Trophoblast cell (in vitro differentiated cells and primary cell): ENCODE measurements at regions not wholly inside any gene's neighbourhood (a gene's known extent, or its start where the extent isn't known, plus 50 kb on each side); places are given as distances from the start of the nearest gene placed in this dataset.
"Not testable (repeated sequence)": the region's sequence is repeated elsewhere in the genome, so short reads cannot be mapped to it uniquely, and the experiment has no call there.

Experiments
- DNase-seq, 2 donors: peaks; one replicate each; pipeline ENCODE4 v3.0.0-alpha.2; 2016
- H2AFZ ChIP-seq: 2 replicates; pipeline ENCODE4 v1.6.1; 2013; ENCODE audit warnings: low read length, moderate library complexity, mild to moderate bottlenecking; ENCODE audit not compliant: insufficient read depth, poor library complexity
- H2AK5ac ChIP-seq: 2 replicates; pipeline ENCODE4 v1.6.1; 2013; ENCODE audit warnings: mild to moderate bottlenecking, low read length
- H2BK120ac ChIP-seq: 2 replicates; pipeline ENCODE4 v1.6.1; 2013; ENCODE audit warnings: low read length, mild to moderate bottlenecking, moderate library complexity; ENCODE audit not compliant: insufficient read depth, poor library complexity
- H2BK12ac ChIP-seq: 2 replicates; pipeline ENCODE4 v1.6.1; 2013; ENCODE audit warnings: mild to moderate bottlenecking, low read length, moderate library complexity
- H2BK5ac ChIP-seq: 2 replicates; pipeline ENCODE4 v1.6.1; 2013; ENCODE audit warnings: low read length, low read depth, moderate library complexity, mild to moderate bottlenecking; ENCODE audit not compliant: poor library complexity
- H3K14ac ChIP-seq: 2 replicates; pipeline ENCODE4 v1.6.1; 2013; ENCODE audit warnings: mild to moderate bottlenecking, low read length
- H3K18ac ChIP-seq: 2 replicates; pipeline ENCODE4 v1.6.1; 2013; ENCODE audit warnings: mild to moderate bottlenecking, low read length
- H3K23ac ChIP-seq: 2 replicates; pipeline ENCODE4 v1.6.1; 2013; ENCODE audit warnings: low read length
- H3K27ac ChIP-seq: 2 replicates; pipeline ENCODE4 v1.5.1; 2013; ENCODE audit warnings: low read depth, mild to moderate bottlenecking, inconsistent platforms, low read length, moderate library complexity
- H3K27me3 ChIP-seq: 2 replicates; pipeline ENCODE4 v1.6.1; 2013; ENCODE audit warnings: inconsistent platforms, mild to moderate bottlenecking, low read length, moderate library complexity; ENCODE audit not compliant: insufficient read depth
- H3K36me3 ChIP-seq, 2 experiments: 1 replicate in 1 of 2; 2 replicates in 1 of 2; pipeline ENCODE4 v1.6.1; 2013; ENCODE audit warnings: low read length in 2 of 2, mild to moderate bottlenecking in 2 of 2, moderate library complexity in 1 of 2; ENCODE audit not compliant: insufficient read depth in 2 of 2, control insufficient read depth in 1 of 2
- H3K4ac ChIP-seq: 2 replicates; pipeline ENCODE4 v1.6.1; 2013; ENCODE audit warnings: low read depth, mild to moderate bottlenecking, low read length, moderate library complexity
- H3K4me1 ChIP-seq, 2 experiments: 1 replicate in 1 of 2; 2 replicates in 1 of 2; pipeline ENCODE4 v1.6.1; 2013; ENCODE audit warnings: low read length in 2 of 2, mild to moderate bottlenecking in 2 of 2, moderate library complexity in 1 of 2; ENCODE audit not compliant: insufficient read depth in 2 of 2, control insufficient read depth in 1 of 2
- H3K4me2 ChIP-seq: 2 replicates; pipeline ENCODE4 v1.6.1; 2013; ENCODE audit warnings: inconsistent platforms, mild to moderate bottlenecking, low read length, moderate library complexity
- H3K4me3 ChIP-seq: 2 replicates; pipeline ENCODE4 v1.5.1; 2013; ENCODE audit warnings: mild to moderate bottlenecking, low read depth, low read length, inconsistent platforms
- H3K79me1 ChIP-seq: one replicate; pipeline ENCODE4 v1.6.1; 2013; ENCODE audit warnings: low read length
- H3K79me2 ChIP-seq: 2 replicates; pipeline ENCODE4 v1.6.1; 2013; ENCODE audit warnings: low read length, mild to moderate bottlenecking; ENCODE audit not compliant: control insufficient read depth, insufficient read depth, poor library complexity
- H3K9ac ChIP-seq: 2 replicates; pipeline ENCODE4 v1.6.1; 2013; ENCODE audit warnings: mild to moderate bottlenecking, low read length
- H3K9me3 ChIP-seq: 2 replicates; pipeline ENCODE4 v1.6.1; 2013; ENCODE audit warnings: low read depth, mild to moderate bottlenecking, control low read depth, inconsistent platforms, low read length; ENCODE audit not compliant: insufficient read depth
- H4K12ac ChIP-seq: 2 replicates; pipeline ENCODE4 v1.6.1; 2013; ENCODE audit warnings: low read depth, mild to moderate bottlenecking, low read length, moderate library complexity
- H4K8ac ChIP-seq: 2 replicates; pipeline ENCODE4 v1.6.1; 2013; ENCODE audit warnings: low read depth, mild to moderate bottlenecking, low read length, moderate library complexity
- H4K91ac ChIP-seq: one replicate; pipeline ENCODE4 v1.6.1; 2013; ENCODE audit warnings: low read depth, mild to moderate bottlenecking, low read length, moderate library complexity
- WGBS: extraction: QIAGEN DNeasy Blood & Tissue Kit; methylation state at CpG from one replicate; pipeline ENCODE4 v1.1.7; 2013; ENCODE audit warnings: missing lambda C conversion rate; ENCODE audit not compliant: insufficient read length, insufficient coverage; ENCODE audit errors: extremely low coverage; 5-methylcytosine and 5-hydroxymethylcytosine counted together

GRCh38 chr12:10453-10852 is 56.1 kb upstream of the IQSEC3 start:
- H3K27ac ChIP-seq, H3K79me1 ChIP-seq: not testable (repeated sequence)

GRCh38 chr12:10879-11812 is 55.4 kb upstream of the IQSEC3 start:
- not testable (repeated sequence) for H3K79me1 ChIP-seq, H3K4me2 ChIP-seq, H2AK5ac ChIP-seq, H3K79me2 ChIP-seq, H4K91ac ChIP-seq, H4K12ac ChIP-seq, H2BK12ac ChIP-seq, H2AFZ ChIP-seq, H3K9me3 ChIP-seq, H3K36me3 ChIP-seq, H3K18ac ChIP-seq, H3K4ac ChIP-seq, H2BK5ac ChIP-seq, H3K14ac ChIP-seq, H3K23ac ChIP-seq, H3K27ac ChIP-seq, H4K8ac ChIP-seq, H2BK120ac ChIP-seq, H3K9ac ChIP-seq, H3K27me3 ChIP-seq, H3K4me3 ChIP-seq, H3K4me1 ChIP-seq
- peak; percentile 62 to 96 for DNase-seq
- WGBS: no CpG with 5 or more reads among the region's 81 CpGs

More at GRCh38 chr12:10453-10852, 56.1 kb upstream of the IQSEC3 start:
- not testable (repeated sequence) for H2AK5ac ChIP-seq, H3K14ac ChIP-seq, H4K12ac ChIP-seq, H3K4me1 ChIP-seq, H2BK12ac ChIP-seq, H3K4ac ChIP-seq, H4K8ac ChIP-seq, H3K36me3 ChIP-seq, H2BK5ac ChIP-seq, H2BK120ac ChIP-seq, H3K9ac ChIP-seq, H3K27me3 ChIP-seq, H3K23ac ChIP-seq, H3K9me3 ChIP-seq, H4K91ac ChIP-seq, H3K18ac ChIP-seq, H3K4me3 ChIP-seq, H3K79me2 ChIP-seq, H3K4me2 ChIP-seq, H2AFZ ChIP-seq
- no CpG with 5 or more reads among the region's 43 CpGs for WGBS
- DNase-seq: peak; percentile 31 to 76

GRCh38 chr12:12306-12705 is 54.3 kb upstream of the IQSEC3 start:
- H2BK5ac ChIP-seq, H3K36me3 ChIP-seq, H4K12ac ChIP-seq, H3K23ac ChIP-seq, H3K4ac ChIP-seq, H4K8ac ChIP-seq, H3K4me3 ChIP-seq, DNase-seq, H4K91ac ChIP-seq, H3K9ac ChIP-seq, H3K14ac ChIP-seq, H2BK12ac ChIP-seq, H3K79me2 ChIP-seq, H3K4me2 ChIP-seq, H2BK120ac ChIP-seq, H3K18ac ChIP-seq, H3K79me1 ChIP-seq, H3K27ac ChIP-seq, H2AFZ ChIP-seq, H3K4me1 ChIP-seq, H3K27me3 ChIP-seq, H3K9me3 ChIP-seq, H2AK5ac ChIP-seq: not testable (repeated sequence)
- WGBS: no CpG with 5 or more reads among the region's 11 CpGs

- H2AFZ ChIP-seq, H3K79me1 ChIP-seq, H4K91ac ChIP-seq, H3K27me3 ChIP-seq, DNase-seq, H3K27ac ChIP-seq, H3K36me3 ChIP-seq, H3K9me3 ChIP-seq, H3K9ac ChIP-seq, H2BK5ac ChIP-seq, H3K79me2 ChIP-seq, H4K12ac ChIP-seq, H2BK12ac ChIP-seq, H3K4me1 ChIP-seq, H3K4ac ChIP-seq, H3K23ac ChIP-seq, H3K14ac ChIP-seq, H2AK5ac ChIP-seq, H3K4me2 ChIP-seq, H3K4me3 ChIP-seq, H4K8ac ChIP-seq, H3K18ac ChIP-seq, H2BK120ac ChIP-seq: not testable (repeated sequence)
- WGBS: no CpG with 5 or more reads among the region's 16 CpGs
Observed at GRCh38 chr12:12725-13640, 53.6 kb upstream of the IQSEC3 start.
